ENCODE measurements at regions not wholly inside any gene's neighbourhood (a gene's known extent, or its start where the extent isn't known, plus 50 kb on each side); places are given as distances from the start of the nearest gene placed in this dataset.

- TF ChIP-seq CTCF (IDR thresholded peaks at IDR 0.05; ENCODE audit: poor library complexity) (no peak), EZH2 (IDR thresholded peaks at IDR 0.05; ENCODE audit: borderline replicate concordance) (no peak), EZH2phosphoT487 (IDR thresholded peaks at IDR 0.05; ENCODE audit: low read depth, severe bottlenecking, unreplicated experiment) (no peak)
Observed at GRCh38 chr6:170047823-170048222, 243.1 kb downstream of the DLL1 start.
